ENCODE measurements at regions not wholly inside any gene's neighbourhood (a gene's known extent, or its start where the extent isn't known, plus 50 kb on each side); places are given as distances from the start of the nearest gene placed in this dataset.
A peak's percentile ranks its signal among the peaks of the same experiment; 100 is the strongest.

DNA sequence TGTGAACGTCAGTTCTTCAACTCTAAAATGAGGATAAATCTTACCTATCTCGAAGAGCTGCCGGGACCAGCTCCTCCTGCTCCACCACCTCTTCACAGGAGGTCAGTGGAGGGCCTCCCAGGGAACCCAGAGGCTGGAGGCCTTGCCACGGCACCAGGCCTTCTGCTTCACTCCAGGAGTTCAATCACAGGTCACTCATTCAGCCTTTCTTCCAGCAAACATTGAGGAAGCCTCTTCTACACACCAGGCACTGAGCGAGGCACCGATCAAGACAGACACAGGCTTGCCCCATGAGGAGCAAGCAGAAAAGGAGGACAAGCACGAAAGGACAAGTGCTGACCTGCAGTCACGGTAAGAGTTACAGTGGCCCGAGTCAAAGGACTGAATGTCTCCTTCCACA is 64.8 kb upstream of the WNT11 start:
- Histone ChIP-seq H3K4me1 (ENCODE audit: control insufficient read depth, extremely low read depth, insufficient read depth, low read length) (no peaks in the 10 kb centered on the region), H3K27me3 (ENCODE audit: control insufficient read depth, insufficient read depth, low read length) (peaks cover 6% of the 10 kb centered on the region), H3K9ac (ENCODE audit: insufficient read depth, low read length) (no peak overlapping the region), H3K9me3 (ENCODE audit: control insufficient read depth, insufficient read depth, low read depth, low read length) (no peaks in the 10 kb centered on the region), H3K4me2 (ENCODE audit: extremely low read depth, insufficient read depth, low read length) (no peak overlapping the region), H3K4me3 (replicated peaks in 1 of 4; ENCODE audit: control extremely low read depth in 1 of 4, insufficient read depth in 1 of 4, low read depth in 3 of 4, low read length in 4 of 4) (no peak overlapping the region), H3K27ac (ENCODE audit: insufficient read depth, low read length) (no peak overlapping the region), H2AFZ (ENCODE audit: low read length) (no peak overlapping the region), H4K20me1 (ENCODE audit: control insufficient read depth, extremely low read depth, insufficient read depth, low read length) (peaks cover 2% of the 10 kb centered on the region), H3K36me3 (ENCODE audit: control insufficient read depth, insufficient read depth, low read length) (no peaks in the 10 kb centered on the region), H3K79me2 (ENCODE audit: control insufficient read depth, insufficient read depth, low read length) (no peaks in the 10 kb centered on the region)
- no peak for DNase-seq (ENCODE audit: low read depth in 2 of 2)
- no peak for TF ChIP-seq EZH2 (IDR thresholded peaks at IDR 0.05; ENCODE audit: low read length, missing control alignments)
- TF ChIP-seq, protein P1, sequence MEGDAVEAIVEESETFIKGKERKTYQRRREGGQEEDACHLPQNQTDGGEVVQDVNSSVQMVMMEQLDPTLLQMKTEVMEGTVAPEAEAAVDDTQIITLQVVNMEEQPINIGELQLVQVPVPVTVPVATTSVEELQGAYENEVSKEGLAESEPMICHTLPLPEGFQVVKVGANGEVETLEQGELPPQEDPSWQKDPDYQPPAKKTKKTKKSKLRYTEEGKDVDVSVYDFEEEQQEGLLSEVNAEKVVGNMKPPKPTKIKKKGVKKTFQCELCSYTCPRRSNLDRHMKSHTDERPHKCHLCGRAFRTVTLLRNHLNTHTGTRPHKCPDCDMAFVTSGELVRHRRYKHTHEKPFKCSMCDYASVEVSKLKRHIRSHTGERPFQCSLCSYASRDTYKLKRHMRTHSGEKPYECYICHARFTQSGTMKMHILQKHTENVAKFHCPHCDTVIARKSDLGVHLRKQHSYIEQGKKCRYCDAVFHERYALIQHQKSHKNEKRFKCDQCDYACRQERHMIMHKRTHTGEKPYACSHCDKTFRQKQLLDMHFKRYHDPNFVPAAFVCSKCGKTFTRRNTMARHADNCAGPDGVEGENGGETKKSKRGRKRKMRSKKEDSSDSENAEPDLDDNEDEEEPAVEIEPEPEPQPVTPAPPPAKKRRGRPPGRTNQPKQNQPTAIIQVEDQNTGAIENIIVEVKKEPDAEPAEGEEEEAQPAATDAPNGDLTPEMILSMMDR (conservative IDR thresholded peaks at IDR 0.05 in 1 of 2, IDR thresholded peaks at IDR 0.05 in 1 of 2; ENCODE audit: low read depth in 1 of 2, low read length in 2 of 2), result no peak

DNA sequence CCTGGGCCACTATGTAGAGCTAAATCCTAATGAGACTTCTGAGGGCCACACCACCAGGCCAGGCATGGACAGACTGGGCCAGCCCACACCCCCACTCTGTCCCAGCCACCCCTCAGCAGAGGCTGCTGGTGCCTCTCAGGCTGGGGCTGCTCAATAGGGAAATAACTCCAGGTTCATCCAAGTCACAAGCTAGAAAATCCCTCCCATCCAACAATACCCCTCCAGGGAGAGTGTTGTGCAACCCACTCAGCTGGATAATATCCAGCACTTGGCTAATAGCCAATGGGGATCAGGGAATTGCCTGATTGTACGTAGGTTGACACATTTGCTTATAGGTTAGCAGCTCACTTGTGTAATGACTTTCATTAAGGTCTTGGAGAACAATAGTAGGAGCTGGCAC is 64.1 kb upstream of the WNT11 start:
- H2AFZ ChIP-seq (ENCODE audit: low read length), result no peak overlapping the region
- H4K20me1 ChIP-seq (ENCODE audit: control insufficient read depth, extremely low read depth, insufficient read depth, low read length), result peaks cover 2% of the 10 kb centered on the region
- peaks cover 10% of the 10 kb centered on the region for H3K27me3 ChIP-seq (ENCODE audit: control insufficient read depth, insufficient read depth, low read length)
- no peaks in the 10 kb centered on the region for H3K79me2 ChIP-seq (ENCODE audit: control insufficient read depth, insufficient read depth, low read length)
- H3K9me3 ChIP-seq (ENCODE audit: control insufficient read depth, insufficient read depth, low read depth, low read length), result no peaks in the 10 kb centered on the region
- peak in 1 of 2 donors; percentile 13 for DNase-seq (ENCODE audit: low read depth in 2 of 2)
- TF ChIP-seq EZH2 (IDR thresholded peaks at IDR 0.05; ENCODE audit: low read length, missing control alignments), result no peak
- TF ChIP-seq, protein P1 (conservative IDR thresholded peaks at IDR 0.05 in 1 of 2, IDR thresholded peaks at IDR 0.05 in 1 of 2; ENCODE audit: low read depth in 1 of 2, low read length in 2 of 2), result no peak
- H3K4me1 ChIP-seq (ENCODE audit: control insufficient read depth, extremely low read depth, insufficient read depth, low read length), result no peaks in the 10 kb centered on the region
- no peak overlapping the region for H3K4me3 ChIP-seq (replicated peaks in 1 of 4; ENCODE audit: control extremely low read depth in 1 of 4, insufficient read depth in 1 of 4, low read depth in 3 of 4, low read length in 4 of 4)
- no peak overlapping the region for H3K9ac ChIP-seq (ENCODE audit: insufficient read depth, low read length)
- no peaks in the 10 kb centered on the region for H3K36me3 ChIP-seq (ENCODE audit: control insufficient read depth, insufficient read depth, low read length)
- no peak overlapping the region for H3K4me2 ChIP-seq (ENCODE audit: extremely low read depth, insufficient read depth, low read length)
- H3K27ac ChIP-seq (ENCODE audit: insufficient read depth, low read length), result no peak overlapping the region

DNA sequence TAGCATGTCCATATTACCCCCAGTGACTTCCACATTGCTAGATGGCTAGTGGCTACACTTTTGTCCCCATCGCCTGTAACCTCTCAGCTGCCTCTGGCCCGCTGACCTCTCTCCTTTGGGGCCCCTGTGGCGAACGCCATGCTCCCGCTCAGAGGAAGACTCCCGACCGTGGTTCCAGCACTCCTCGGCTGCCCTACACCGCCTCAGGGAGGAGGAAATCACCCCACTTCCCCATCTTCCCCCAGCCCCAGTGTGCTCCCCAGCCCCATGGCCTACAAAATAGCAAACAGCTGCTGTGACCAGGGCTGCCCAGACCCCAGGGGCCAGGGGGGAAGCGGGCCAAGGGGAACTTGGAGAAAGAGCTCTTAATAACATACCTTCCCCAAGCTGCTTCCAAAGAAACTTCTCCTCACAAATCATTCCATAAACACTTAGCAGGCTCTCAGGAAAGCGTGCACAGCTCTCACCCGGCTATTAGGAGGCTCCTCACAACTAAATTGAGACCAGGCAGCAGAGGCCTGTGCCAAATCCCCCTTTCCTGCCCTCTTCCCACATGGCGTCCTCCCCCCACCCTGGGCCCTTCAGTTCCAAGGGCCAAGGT is 63.5 kb upstream of the WNT11 start:
- Histone ChIP-seq H3K27ac (ENCODE audit: insufficient read depth, low read length) (no peak overlapping the region), H3K9me3 (ENCODE audit: control insufficient read depth, insufficient read depth, low read depth, low read length) (no peaks in the 10 kb centered on the region), H3K79me2 (ENCODE audit: control insufficient read depth, insufficient read depth, low read length) (no peaks in the 10 kb centered on the region), H4K20me1 (ENCODE audit: control insufficient read depth, extremely low read depth, insufficient read depth, low read length) (peaks cover 2% of the 10 kb centered on the region), H3K4me2 (ENCODE audit: extremely low read depth, insufficient read depth, low read length) (no peak overlapping the region), H2AFZ (ENCODE audit: low read length) (no peak overlapping the region), H3K27me3 (ENCODE audit: control insufficient read depth, insufficient read depth, low read length) (peaks cover 9% of the 10 kb centered on the region), H3K36me3 (ENCODE audit: control insufficient read depth, insufficient read depth, low read length) (no peaks in the 10 kb centered on the region), H3K9ac (ENCODE audit: insufficient read depth, low read length) (no peak overlapping the region), H3K4me3 (replicated peaks in 1 of 4; ENCODE audit: control extremely low read depth in 1 of 4, insufficient read depth in 1 of 4, low read depth in 3 of 4, low read length in 4 of 4) (no peak overlapping the region), H3K4me1 (ENCODE audit: control insufficient read depth, extremely low read depth, insufficient read depth, low read length) (no peaks in the 10 kb centered on the region)
- TF ChIP-seq, protein P1 (conservative IDR thresholded peaks at IDR 0.05 in 1 of 2, IDR thresholded peaks at IDR 0.05 in 1 of 2; ENCODE audit: low read depth in 1 of 2, low read length in 2 of 2), result no peak
- TF ChIP-seq EZH2 (IDR thresholded peaks at IDR 0.05; ENCODE audit: low read length, missing control alignments), result no peak
- no peak for DNase-seq (ENCODE audit: low read depth in 2 of 2)

Data from fibroblast of lung (primary cell).